NCI-H2029 treated with DMSO at 0.1 percent for 48 hours (cell line): ENCODE measurements at regions not wholly inside any gene's neighbourhood (a gene's known extent, or its start where the extent isn't known, plus 50 kb on each side); places are given as distances from the start of the nearest gene placed in this dataset.

Source experiments
- DNase-seq: peaks from one replicate; lab custom pipeline; 2025; lab: John Stamatoyannopoulos, UW

GRCh38 chr11:37026741-37027140 lies 428.7 kb upstream of the RAG2 start:
- DNase-seq, result no peak

GRCh38 chr11:37026326-37026725 lies 428.3 kb upstream of the RAG2 start:
- DNase-seq, result no peak

- DNase-seq, result no peak
These were observed 408.5 kb upstream of the RAG2 start for GRCh38 chr11:37006563-37006962.

GRCh38 chr11:37002831-37003230 lies 404.8 kb upstream of the RAG2 start:
- no peak for DNase-seq

- DNase-seq, result no peak
These were observed 399.6 kb upstream of the RAG2 start for GRCh38 chr11:36997656-36998055.

GRCh38 chr11:36996795-36997194 lies 398.8 kb upstream of the RAG2 start:
- no peak for DNase-seq

GRCh38 chr11:36994208-36994607 lies 396.2 kb upstream of the RAG2 start:
- DNase-seq, result no peak

- DNase-seq, result no peak
These were observed 390.5 kb upstream of the RAG2 start for GRCh38 chr11:36988556-36988955.

- no peak for DNase-seq
These were observed 387.5 kb upstream of the RAG2 start for GRCh38 chr11:36985562-36985961.

- no peak for DNase-seq
These were observed 378.7 kb upstream of the RAG2 start for GRCh38 chr11:36976741-36977140.

GRCh38 chr11:36974771-36975170 lies 376.7 kb upstream of the RAG2 start:
- DNase-seq, result no peak

- no peak for DNase-seq
These were observed 355.9 kb upstream of the RAG2 start for GRCh38 chr11:36953976-36954375.

- DNase-seq, result no peak
These were observed 350.6 kb upstream of the RAG2 start for GRCh38 chr11:36948460-36949127.

GRCh38 chr11:36945384-36945783 lies 347.3 kb upstream of the RAG2 start:
- no peak for DNase-seq

GRCh38 chr11:36933481-36933880 lies 335.4 kb upstream of the RAG2 start:
- DNase-seq, result no peak

- no peak for DNase-seq
These were observed 333.1 kb upstream of the RAG2 start for GRCh38 chr11:36931139-36931538.

- DNase-seq, result no peak
These were observed 332.2 kb upstream of the RAG2 start for GRCh38 chr11:36930256-36930655.

GRCh38 chr11:36929401-36929800 lies 331.4 kb upstream of the RAG2 start:
- DNase-seq, result no peak

- DNase-seq, result no peak
These were observed 330.6 kb upstream of the RAG2 start for GRCh38 chr11:36928621-36929020.

- DNase-seq, result no peak
These were observed 301.8 kb upstream of the RAG2 start for GRCh38 chr11:36899800-36900199.

GRCh38 chr11:36890841-36891240 lies 292.8 kb upstream of the RAG2 start:
- DNase-seq, result no peak

GRCh38 chr11:36890121-36890679 lies 292.2 kb upstream of the RAG2 start:
- no peak for DNase-seq

GRCh38 chr11:36885154-36885553 lies 287.1 kb upstream of the RAG2 start:
- DNase-seq, result no peak

- DNase-seq, result no peak
These were observed 280.7 kb upstream of the RAG2 start for GRCh38 chr11:36878737-36879136.
